H9 (cell line): ENCODE measurements at regions not wholly inside any gene's neighbourhood (a gene's known extent, or its start where the extent isn't known, plus 50 kb on each side); places are given as distances from the start of the nearest gene placed in this dataset.
A peak's percentile ranks its signal among the peaks of the same experiment; 100 is the strongest.

Experiments
- DNase-seq: peaks from one replicate; pipeline ENCODE4 v3.0.0-alpha.2; 2017
- H2AFZ ChIP-seq: one replicate; pipeline ENCODE4 v1.6.1; 2013; ENCODE audit warnings: mild to moderate bottlenecking, low read length, control low read depth, moderate library complexity
- H2AK5ac ChIP-seq: 2 replicates; pipeline ENCODE4 v1.6.1; 2013; ENCODE audit warnings: low read length, control low read depth, mixed read lengths; ENCODE audit not compliant: insufficient read length
- H2BK120ac ChIP-seq: one replicate; pipeline ENCODE4 v1.6.1; 2013; ENCODE audit warnings: low read depth, mild to moderate bottlenecking, low read length, control low read depth, inconsistent platforms; ENCODE audit not compliant: poor library complexity, severe bottlenecking
- H2BK12ac ChIP-seq: 2 replicates; pipeline ENCODE4 v1.6.1; 2013; ENCODE audit warnings: low read length, control low read depth, mixed read lengths, low read depth; ENCODE audit not compliant: insufficient read length
- H2BK15ac ChIP-seq: 2 replicates; pipeline ENCODE4 v1.6.1; 2013; ENCODE audit warnings: low read depth, low read length, control low read depth
- H2BK20ac ChIP-seq: one replicate; pipeline ENCODE4 v1.6.1; 2013; ENCODE audit warnings: low read depth, mild to moderate bottlenecking, low read length, control low read depth, inconsistent platforms; ENCODE audit not compliant: poor library complexity, severe bottlenecking
- H2BK5ac ChIP-seq: 2 replicates; pipeline ENCODE4 v1.6.1; 2013; ENCODE audit warnings: low read length, control low read depth, mixed read lengths; ENCODE audit not compliant: insufficient read length
- H3K14ac ChIP-seq: 2 replicates; pipeline ENCODE4 v1.6.1; 2013; ENCODE audit warnings: low read length, control low read depth; ENCODE audit not compliant: insufficient read depth
- H3K18ac ChIP-seq: 2 replicates; pipeline ENCODE4 v1.6.1; 2013; ENCODE audit warnings: low read depth, mild to moderate bottlenecking, mixed read lengths, low read length, control low read depth; ENCODE audit not compliant: insufficient read length
- H3K23ac ChIP-seq: 2 replicates; pipeline ENCODE4 v1.6.1; 2013; ENCODE audit warnings: low read length, control low read depth, mixed read lengths, low read depth; ENCODE audit not compliant: insufficient read length
- H3K23me2 ChIP-seq: 2 replicates; pipeline ENCODE4 v1.6.1; 2013; ENCODE audit warnings: low read depth, mild to moderate bottlenecking, mixed read lengths, low read length, control low read depth; ENCODE audit not compliant: insufficient read length, poor library complexity, severe bottlenecking
- H3K27ac ChIP-seq: 2 replicates; pipeline ENCODE4 v1.5.1; 2013; ENCODE audit warnings: low read length, control low read depth, mixed read lengths, low read depth; ENCODE audit not compliant: insufficient read length
- H3K27me3 ChIP-seq: 2 replicates; pipeline ENCODE4 v1.6.1; 2013; ENCODE audit warnings: low read length, control low read depth, inconsistent platforms; ENCODE audit not compliant: insufficient read depth
- H3K4ac ChIP-seq: 2 replicates; pipeline ENCODE4 v1.6.1; 2013; ENCODE audit warnings: low read depth, mild to moderate bottlenecking, control low read depth, inconsistent platforms, low read length, moderate library complexity
- H3K4me1 ChIP-seq: 2 replicates; pipeline ENCODE4 v1.6.1; 2013; ENCODE audit warnings: low read length, control low read depth, inconsistent platforms; ENCODE audit not compliant: insufficient read depth
- H3K4me2 ChIP-seq: 2 replicates; pipeline ENCODE4 v1.6.1; 2013; ENCODE audit warnings: low read length, control low read depth, mixed read lengths; ENCODE audit not compliant: insufficient read length, insufficient read depth
- H3K56ac ChIP-seq: 2 replicates; pipeline ENCODE4 v1.6.1; 2013; ENCODE audit warnings: low read depth, mild to moderate bottlenecking, mixed read lengths, low read length, control low read depth; ENCODE audit not compliant: insufficient read length
- H3K79me1 ChIP-seq: 2 replicates; pipeline ENCODE4 v1.6.1; 2013; ENCODE audit warnings: low read depth, mild to moderate bottlenecking, moderate library complexity, low read length, control low read depth, inconsistent platforms; ENCODE audit not compliant: insufficient read depth, poor library complexity, severe bottlenecking
- H3K79me2 ChIP-seq: 2 replicates; pipeline ENCODE4 v1.6.1; 2013; ENCODE audit warnings: low read length, control low read depth, inconsistent platforms; ENCODE audit not compliant: insufficient read depth
- H3K9ac ChIP-seq: 2 replicates; pipeline ENCODE4 v1.6.1; 2013; ENCODE audit warnings: low read length, control low read depth, mixed read lengths; ENCODE audit not compliant: insufficient read length; ENCODE audit errors: extremely low read depth
- H3K9me3 ChIP-seq: one replicate; pipeline ENCODE4 v1.6.1; 2013; ENCODE audit warnings: low read depth, low read length, inconsistent platforms; ENCODE audit not compliant: control insufficient read depth
- H3T11ph ChIP-seq: one replicate; pipeline ENCODE4 v1.6.1; 2013; ENCODE audit warnings: mild to moderate bottlenecking, low read length, control low read depth, inconsistent platforms
- H4K20me1 ChIP-seq: one replicate; pipeline ENCODE4 v1.6.1; 2013; ENCODE audit not compliant: control insufficient read depth, insufficient read length, insufficient read depth
- H4K5ac ChIP-seq: 2 replicates; pipeline ENCODE4 v1.6.1; 2013; ENCODE audit warnings: low read depth, mild to moderate bottlenecking, mixed read lengths, low read length, control low read depth; ENCODE audit not compliant: insufficient read length
- H4K8ac ChIP-seq: replicated peaks from 2 replicates; pipeline ENCODE4 v1.6.1; 2013; ENCODE audit warnings: low read length, control low read depth, mixed read lengths, low read depth; ENCODE audit not compliant: insufficient read length
- H4K91ac ChIP-seq: 2 replicates; pipeline ENCODE4 v1.6.1; 2013; ENCODE audit warnings: low read depth, mild to moderate bottlenecking, moderate library complexity, mixed read lengths, low read length, control low read depth; ENCODE audit not compliant: insufficient read length
- H3K27ac Mint-ChIP-seq, 3 experiments: 2 replicates in 2 of 3; 3 replicates in 1 of 3; pipeline ENCODE4 v1.8.0; 2020 to 2021; ENCODE audit warnings: mixed read lengths in 3 of 3, mild to moderate bottlenecking in 1 of 3, moderate library complexity in 1 of 3
- H3K27me3 Mint-ChIP-seq: 2 replicates; pipeline ENCODE4 v1.8.0; 2021; ENCODE audit warnings: low read depth, mild to moderate bottlenecking, moderate library complexity, mixed read lengths
- H3K36me3 Mint-ChIP-seq, 3 experiments: 2 replicates in 2 of 3; 3 replicates in 1 of 3; pipeline ENCODE4 v1.8.0; 2020 to 2021; ENCODE audit warnings: low read depth in 3 of 3, mixed read lengths in 3 of 3; ENCODE audit not compliant: insufficient read depth in 1 of 3
- H3K4me1 Mint-ChIP-seq, 2 experiments: 2 replicates each; pipeline ENCODE4 v1.8.0; 2020; ENCODE audit warnings: mixed read lengths in 2 of 2
- H3K4me3 Mint-ChIP-seq, 2 experiments: 2 replicates in 1 of 2; 3 replicates in 1 of 2; pipeline ENCODE4 v1.8.0; 2020 to 2021; ENCODE audit warnings: mild to moderate bottlenecking in 2 of 2, mixed read lengths in 2 of 2, moderate library complexity in 1 of 2
- H3K9me3 Mint-ChIP-seq, 2 experiments: 2 replicates in 1 of 2; 3 replicates in 1 of 2; pipeline ENCODE4 v1.8.0; 2020; ENCODE audit warnings: mild to moderate bottlenecking in 2 of 2, mixed read lengths in 2 of 2, moderate library complexity in 1 of 2
- WGBS: extraction: QIAGEN DNeasy Blood & Tissue Kit; methylation state at CpG from one replicate; pipeline ENCODE4 v1.1.7; 2013; ENCODE audit warnings: missing lambda C conversion rate, low lambda C conversion rate, mixed read lengths; ENCODE audit not compliant: insufficient read length; ENCODE audit errors: extremely low coverage; 5-methylcytosine and 5-hydroxymethylcytosine counted together
- TF ChIP-seq, protein P1 (sequence below): fragments of 200-600 bp; sonication (generic); conservative IDR thresholded peaks from 3 replicates; pipeline ENCODE4 v1.8.0; 2021; ENCODE audit warnings: antibody characterized with exemption, mild to moderate bottlenecking

DNA sequence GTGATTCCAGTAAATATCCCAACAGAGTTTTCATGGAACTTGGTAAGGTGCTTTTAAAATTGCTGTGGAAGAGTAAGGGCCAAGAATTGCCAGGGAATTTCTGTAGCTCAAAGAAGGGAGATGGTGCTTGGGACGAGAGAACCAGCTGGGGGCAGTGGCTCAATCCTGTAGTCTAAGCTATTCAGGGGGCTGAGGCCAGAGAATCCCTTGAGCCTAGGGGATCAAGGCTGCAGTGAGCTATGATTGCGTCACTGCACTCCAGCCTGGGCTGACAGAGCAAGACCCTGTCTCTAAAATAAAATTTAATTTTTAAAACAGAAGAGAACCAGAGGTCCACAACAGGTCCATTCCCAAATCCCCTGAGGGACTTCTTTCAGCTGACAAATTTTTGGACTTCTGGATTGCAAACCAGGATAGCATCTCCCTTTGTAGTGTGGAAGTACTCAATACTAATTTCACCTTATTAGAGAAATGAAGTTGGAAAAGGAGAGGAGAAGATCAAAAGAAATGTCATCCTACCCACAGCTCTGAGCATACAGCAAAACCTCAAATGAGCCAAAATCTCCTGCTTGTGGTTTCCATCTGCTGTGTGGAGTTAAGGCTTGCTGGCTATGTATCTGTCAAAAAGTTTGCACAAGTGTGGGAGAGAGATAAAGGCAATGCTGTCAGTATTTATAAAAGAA, 59.2 kb upstream of the CLPB start:
- no peak overlapping the region for H2BK20ac ChIP-seq
- H3K23me2 ChIP-seq: no peaks in the 10 kb centered on the region
- H3K4ac ChIP-seq: no peak overlapping the region
- no peak overlapping the region for H2BK12ac ChIP-seq
- H3K4me3 Mint-ChIP-seq: no peak overlapping the region
- H3K27me3 Mint-ChIP-seq: peaks cover 3% of the 10 kb centered on the region; the same call in 1 of the 2 replicates
- no peaks in the 10 kb centered on the region for H3K79me2 ChIP-seq
- no peaks in the 10 kb centered on the region for H3K4me1 ChIP-seq
- H3K4me2 ChIP-seq: no peak overlapping the region
- no peak overlapping the region for H3K56ac ChIP-seq
- H4K20me1 ChIP-seq: no peaks in the 10 kb centered on the region
- no peaks in the 10 kb centered on the region for H3K36me3 Mint-ChIP-seq
- H3K18ac ChIP-seq: no peak overlapping the region
- no peaks in the 10 kb centered on the region for H3K27me3 ChIP-seq
- no peak overlapping the region for H4K8ac ChIP-seq
- no peak overlapping the region for H2AK5ac ChIP-seq
- H3K9me3 ChIP-seq: no peaks in the 10 kb centered on the region
- H4K91ac ChIP-seq: no peak overlapping the region
- no peak overlapping the region for H2BK15ac ChIP-seq
- peaks cover 0 to 2% of the 10 kb centered on the region in 2 experiments; a peak in 2 of 5 replicates for H3K9me3 Mint-ChIP-seq
- H3T11ph ChIP-seq: no peak overlapping the region
- H3K79me1 ChIP-seq: no peaks in the 10 kb centered on the region
- no peak overlapping the region for H2BK120ac ChIP-seq
- no peak overlapping the region for H4K5ac ChIP-seq
- no peak overlapping the region for H3K27ac ChIP-seq
- H3K14ac ChIP-seq: no peak overlapping the region
- no peak overlapping the region for H2AFZ ChIP-seq
- H3K27ac Mint-ChIP-seq: peak overlapping the region in 1 of 3 experiments; percentile 63; a peak in 1 of 7 replicates
- H3K23ac ChIP-seq: no peak overlapping the region
- no peak for DNase-seq
- H3K4me1 Mint-ChIP-seq: no peaks in the 10 kb centered on the region; a peak in 1 of 4 replicates
- WGBS: no CpG with 5 or more reads among the region's 2 CpGs
- H2BK5ac ChIP-seq: no peak overlapping the region
- TF ChIP-seq, protein P1, sequence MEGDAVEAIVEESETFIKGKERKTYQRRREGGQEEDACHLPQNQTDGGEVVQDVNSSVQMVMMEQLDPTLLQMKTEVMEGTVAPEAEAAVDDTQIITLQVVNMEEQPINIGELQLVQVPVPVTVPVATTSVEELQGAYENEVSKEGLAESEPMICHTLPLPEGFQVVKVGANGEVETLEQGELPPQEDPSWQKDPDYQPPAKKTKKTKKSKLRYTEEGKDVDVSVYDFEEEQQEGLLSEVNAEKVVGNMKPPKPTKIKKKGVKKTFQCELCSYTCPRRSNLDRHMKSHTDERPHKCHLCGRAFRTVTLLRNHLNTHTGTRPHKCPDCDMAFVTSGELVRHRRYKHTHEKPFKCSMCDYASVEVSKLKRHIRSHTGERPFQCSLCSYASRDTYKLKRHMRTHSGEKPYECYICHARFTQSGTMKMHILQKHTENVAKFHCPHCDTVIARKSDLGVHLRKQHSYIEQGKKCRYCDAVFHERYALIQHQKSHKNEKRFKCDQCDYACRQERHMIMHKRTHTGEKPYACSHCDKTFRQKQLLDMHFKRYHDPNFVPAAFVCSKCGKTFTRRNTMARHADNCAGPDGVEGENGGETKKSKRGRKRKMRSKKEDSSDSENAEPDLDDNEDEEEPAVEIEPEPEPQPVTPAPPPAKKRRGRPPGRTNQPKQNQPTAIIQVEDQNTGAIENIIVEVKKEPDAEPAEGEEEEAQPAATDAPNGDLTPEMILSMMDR: peak; percentile 31; the same call in 1 of the 3 replicates
- no peak overlapping the region for H3K9ac ChIP-seq
